Activated T-cell treated with anti-CD3 and anti-CD28 coated beads, Interleukin-2, amount 50 U/mL, for 72 hours (primary cell): ENCODE measurements at regions not wholly inside any gene's neighbourhood (a gene's known extent, or its start where the extent isn't known, plus 50 kb on each side); places are given as distances from the start of the nearest gene placed in this dataset.

Source experiments
- ATAC-seq, 2 donors: fragments of 150-1000 bp; cut with Tn5 transposase; replicated peaks in 1 of 2; 2 replicates each; pipeline ENCODE4 v1.10.0; 2021; ENCODE audit warnings: moderate library complexity in 2 of 2, mild to moderate bottlenecking in 1 of 2
- DNase-seq, 2 donors: peaks; one replicate each; pipeline ENCODE4 v3.0.0; 2021 to 2022; ENCODE audit warnings: mixed read lengths in 1 of 2
- H3K27ac Mint-ChIP-seq: one replicate; pipeline ENCODE4 v1.8.0; 2022; ENCODE audit warnings: mild to moderate bottlenecking, moderate library complexity, mixed read lengths
- H3K27me3 Mint-ChIP-seq: one replicate; pipeline ENCODE4 v1.8.0; 2022; ENCODE audit warnings: low read depth, mixed read lengths
- H3K36me3 Mint-ChIP-seq, 2 donors: one replicate each; pipeline ENCODE4 v1.8.0; 2022; ENCODE audit warnings: mixed read lengths in 2 of 2, mild to moderate bottlenecking in 1 of 2; ENCODE audit not compliant: insufficient read depth in 2 of 2
- H3K4me1 Mint-ChIP-seq: one replicate; pipeline ENCODE4 v1.8.0; 2022; ENCODE audit warnings: low read depth, mixed read lengths
- H3K4me3 Mint-ChIP-seq, 2 donors: one replicate each; pipeline ENCODE4 v1.8.0; 2022; ENCODE audit warnings: mild to moderate bottlenecking in 2 of 2, mixed read lengths in 2 of 2, moderate library complexity in 2 of 2
- H3K9me3 Mint-ChIP-seq, 2 donors: one replicate each; pipeline ENCODE4 v1.8.0; 2022; ENCODE audit warnings: mixed read lengths in 2 of 2

DNA sequence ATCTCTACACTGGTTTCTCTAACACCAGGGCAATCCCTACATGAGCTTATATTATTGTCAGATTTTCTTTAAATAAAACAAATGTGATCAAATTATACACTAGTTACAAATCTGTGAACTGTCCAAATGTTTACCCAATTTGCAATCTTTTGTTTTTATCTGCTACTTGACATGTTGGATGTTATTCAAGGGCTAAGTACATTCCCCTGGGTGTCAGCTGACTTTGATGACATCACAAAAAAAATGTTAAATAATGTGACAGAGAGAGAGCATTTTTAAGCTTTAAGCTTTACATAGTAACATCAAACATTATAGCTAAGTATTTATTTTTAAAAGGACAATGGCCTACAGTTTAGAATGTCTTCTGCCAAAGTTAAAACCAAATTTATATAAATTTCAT is 431.3 kb upstream of the PKN2 start:
- DNase-seq = no peak
- ATAC-seq = no peak
- Mint-ChIP-seq H3K9me3 (no peaks in the 10 kb centered on the region), H3K27ac (no peak overlapping the region), H3K36me3 (no peaks in the 10 kb centered on the region), H3K27me3 (no peaks in the 10 kb centered on the region), H3K4me1 (no peaks in the 10 kb centered on the region), H3K4me3 (no peak overlapping the region)

DNA sequence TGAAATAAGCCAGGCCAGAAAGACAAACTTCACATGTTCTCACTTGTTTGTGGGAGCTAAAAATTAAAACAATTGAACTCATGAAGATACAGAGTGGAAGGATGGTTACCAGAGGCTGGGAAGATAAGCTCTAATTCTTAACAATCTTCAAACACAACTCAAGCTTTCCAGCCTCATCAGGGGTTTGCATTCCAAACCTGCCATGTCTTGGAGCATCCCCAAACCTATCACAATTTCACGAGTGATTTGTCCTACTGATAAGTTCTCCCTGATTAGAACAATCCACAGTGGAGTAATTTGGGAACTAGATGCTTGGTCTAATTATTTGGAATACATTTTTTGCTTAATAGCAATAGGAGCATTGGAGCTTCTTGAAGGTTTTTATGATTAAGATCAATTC is 418.5 kb upstream of the PKN2 start:
- no peak for ATAC-seq
- H3K4me1 Mint-ChIP-seq = no peaks in the 10 kb centered on the region
- no peaks in the 10 kb centered on the region for H3K27me3 Mint-ChIP-seq
- H3K4me3 Mint-ChIP-seq = no peak overlapping the region
- DNase-seq = no peak
- H3K36me3 Mint-ChIP-seq = no peaks in the 10 kb centered on the region
- H3K9me3 Mint-ChIP-seq = peaks cover 0 to 2% of the 10 kb centered on the region in 2 donors
- no peak overlapping the region for H3K27ac Mint-ChIP-seq

DNA sequence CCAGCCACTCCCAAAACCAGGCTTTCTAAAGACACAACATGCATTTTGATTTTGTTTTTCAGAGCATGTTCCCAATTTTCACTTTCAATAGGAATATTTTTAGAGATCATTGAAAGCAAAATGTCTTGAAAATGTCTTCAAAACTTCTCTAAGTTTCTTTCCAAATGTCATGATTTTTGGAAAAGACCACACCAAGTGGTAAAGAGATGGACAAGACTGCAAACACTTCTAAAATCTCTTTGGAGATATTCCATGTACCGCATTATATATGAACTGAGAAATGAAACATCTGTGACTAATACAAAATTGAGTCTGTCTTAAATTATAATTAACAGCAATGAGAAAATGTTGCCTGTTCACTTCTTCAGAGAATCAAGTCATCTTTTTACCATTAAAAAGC is 418.0 kb upstream of the PKN2 start:
- ATAC-seq (no peak), DNase-seq (no peak)
- Mint-ChIP-seq H3K36me3 (no peaks in the 10 kb centered on the region), H3K4me3 (no peak overlapping the region), H3K27ac (no peak overlapping the region), H3K9me3 (peaks cover 0 to 2% of the 10 kb centered on the region in 2 donors), H3K4me1 (no peaks in the 10 kb centered on the region), H3K27me3 (no peaks in the 10 kb centered on the region)

DNA sequence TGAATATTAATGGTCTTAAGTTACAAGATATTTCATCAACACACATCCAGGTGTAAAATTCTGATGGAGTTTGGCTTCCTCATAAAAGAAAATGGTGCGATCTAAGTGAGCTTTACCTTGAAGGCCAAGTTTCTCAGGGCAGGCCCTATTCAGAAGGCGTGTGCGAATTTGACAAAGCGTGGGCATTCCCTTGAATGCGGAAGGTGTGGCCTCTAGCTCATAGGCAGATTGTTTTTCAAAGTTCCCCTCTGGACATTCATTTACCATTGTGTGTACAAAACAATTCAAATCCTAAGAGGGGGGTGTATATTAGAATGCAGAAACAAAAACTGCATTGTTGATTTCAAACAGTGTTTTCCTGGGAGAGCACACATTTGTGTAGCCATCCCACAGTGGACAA is 411.9 kb upstream of the PKN2 start:
- DNase-seq (no peak), ATAC-seq (no peak)
- Mint-ChIP-seq H3K9me3 (peaks cover 0 to 2% of the 10 kb centered on the region in 2 donors), H3K4me3 (no peak overlapping the region), H3K27ac (no peak overlapping the region), H3K36me3 (no peaks in the 10 kb centered on the region), H3K4me1 (no peaks in the 10 kb centered on the region), H3K27me3 (no peaks in the 10 kb centered on the region)

- H3K27me3 Mint-ChIP-seq = no peaks in the 10 kb centered on the region
- no peaks in the 10 kb centered on the region for H3K36me3 Mint-ChIP-seq
- H3K4me3 Mint-ChIP-seq = no peak overlapping the region
- no peaks in the 10 kb centered on the region for H3K4me1 Mint-ChIP-seq
- DNase-seq (no peak), ATAC-seq (no peak)
- peaks cover 0 to 4% of the 10 kb centered on the region in 2 donors for H3K9me3 Mint-ChIP-seq
- no peak overlapping the region for H3K27ac Mint-ChIP-seq
Measured at GRCh38 chr1:88274431-88274830, 409.6 kb upstream of the PKN2 start.

GRCh38 chr1:88275259-88275862 is 408.7 kb upstream of the PKN2 start:
- Mint-ChIP-seq H3K4me3 (no peak overlapping the region), H3K4me1 (no peaks in the 10 kb centered on the region), H3K9me3 (peaks cover 2 to 8% of the 10 kb centered on the region in 2 donors), H3K27me3 (no peaks in the 10 kb centered on the region), H3K36me3 (no peaks in the 10 kb centered on the region), H3K27ac (no peak overlapping the region)
- DNase-seq (no peak), ATAC-seq (no peak)

DNA sequence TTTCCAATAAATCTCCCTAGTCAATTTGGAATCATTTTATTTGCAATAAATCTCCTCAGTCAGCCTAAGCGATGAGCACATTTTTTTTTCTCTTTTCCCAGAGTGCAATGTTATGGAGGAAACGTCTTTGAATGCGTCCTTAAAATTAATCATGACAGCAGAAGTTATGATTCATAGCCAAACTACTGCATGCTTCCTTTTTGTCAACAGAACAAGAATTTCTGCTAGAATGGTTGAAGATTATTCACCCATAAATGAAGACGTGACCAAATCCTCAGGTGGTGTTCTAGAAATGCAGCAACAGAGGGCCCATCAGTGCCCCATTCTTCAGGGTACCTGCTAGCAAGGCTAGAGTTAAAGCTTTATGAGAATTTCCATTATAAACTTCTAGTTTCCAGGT is 407.9 kb upstream of the PKN2 start:
- peaks cover 2 to 8% of the 10 kb centered on the region in 2 donors for H3K9me3 Mint-ChIP-seq

GRCh38 chr1:88284066-88284465 is 400.0 kb upstream of the PKN2 start:
- no peaks in the 10 kb centered on the region for H3K27me3 Mint-ChIP-seq
- ATAC-seq (no peak), DNase-seq (no peak)
- H3K4me3 Mint-ChIP-seq = no peak overlapping the region
- no peaks in the 10 kb centered on the region for H3K4me1 Mint-ChIP-seq
- H3K36me3 Mint-ChIP-seq = no peaks in the 10 kb centered on the region
- no peak overlapping the region for H3K27ac Mint-ChIP-seq
- H3K9me3 Mint-ChIP-seq = peaks cover 2 to 7% of the 10 kb centered on the region in 2 donors

More for the DNA sequence above, 407.9 kb upstream of the PKN2 start:
- DNase-seq (no peak), ATAC-seq (no peak)
- Mint-ChIP-seq H3K27me3 (no peaks in the 10 kb centered on the region), H3K4me1 (no peaks in the 10 kb centered on the region), H3K36me3 (no peaks in the 10 kb centered on the region), H3K27ac (no peak overlapping the region), H3K4me3 (no peak overlapping the region)

- DNase-seq = no peak
- H3K4me3 Mint-ChIP-seq = no peak overlapping the region
- no peaks in the 10 kb centered on the region for H3K4me1 Mint-ChIP-seq
- no peak overlapping the region for H3K27ac Mint-ChIP-seq
- peaks cover under 1 to 5% of the 10 kb centered on the region in 2 donors for H3K9me3 Mint-ChIP-seq
- no peak for ATAC-seq
- H3K36me3 Mint-ChIP-seq = no peaks in the 10 kb centered on the region
- no peaks in the 10 kb centered on the region for H3K27me3 Mint-ChIP-seq
Measured at GRCh38 chr1:88284666-88285366, 399.3 kb upstream of the PKN2 start.

GRCh38 chr1:88286716-88287115 is 397.4 kb upstream of the PKN2 start:
- H3K27ac Mint-ChIP-seq = no peak overlapping the region
- no peak overlapping the region for H3K4me3 Mint-ChIP-seq
- H3K9me3 Mint-ChIP-seq = peaks cover 0 to 3% of the 10 kb centered on the region in 2 donors
- DNase-seq (no peak), ATAC-seq (no peak)
- no peaks in the 10 kb centered on the region for H3K36me3 Mint-ChIP-seq
- H3K27me3 Mint-ChIP-seq = no peaks in the 10 kb centered on the region
- no peaks in the 10 kb centered on the region for H3K4me1 Mint-ChIP-seq

- no peak for DNase-seq
- Mint-ChIP-seq H3K4me3 (no peak overlapping the region), H3K27ac (no peak overlapping the region), H3K27me3 (no peaks in the 10 kb centered on the region), H3K4me1 (no peaks in the 10 kb centered on the region), H3K9me3 (peaks cover 0 to 1% of the 10 kb centered on the region in 2 donors), H3K36me3 (no peaks in the 10 kb centered on the region)
- ATAC-seq = no peak
Measured at GRCh38 chr1:88288571-88288970, 395.5 kb upstream of the PKN2 start.

DNA sequence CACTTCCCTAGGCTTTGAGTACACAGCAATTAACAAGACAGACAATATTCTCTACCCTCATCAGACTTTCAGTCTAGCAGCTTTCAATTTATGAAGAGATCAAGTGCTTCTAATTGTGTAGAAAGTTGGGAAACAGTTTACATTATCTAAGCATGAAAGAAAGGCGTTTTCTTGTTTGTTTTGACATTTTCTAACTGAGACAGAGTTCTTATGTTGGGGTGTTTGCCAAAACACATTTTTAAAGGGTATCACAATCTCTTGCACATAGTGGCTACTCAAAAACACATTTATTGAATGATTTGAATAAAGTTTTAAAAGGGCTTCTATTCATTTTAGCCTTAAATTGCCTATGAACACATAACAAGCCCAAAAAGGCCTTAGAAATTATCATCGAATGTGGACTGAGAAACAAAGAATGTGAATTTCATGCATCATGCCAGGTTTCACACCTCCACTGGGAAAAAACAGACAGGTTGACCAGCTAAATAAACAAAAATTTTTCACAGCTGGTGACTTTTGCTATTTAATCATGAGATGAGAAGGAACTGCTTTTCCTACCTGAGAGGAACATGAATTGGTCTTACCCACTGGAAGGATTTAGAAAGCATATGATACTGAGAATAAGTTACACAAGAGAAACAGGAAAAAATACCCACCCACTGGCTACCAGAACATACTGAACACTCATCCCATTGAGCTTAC is 394.5 kb upstream of the PKN2 start:
- DNase-seq (no peak), ATAC-seq (no peak)
- no peak overlapping the region for H3K4me3 Mint-ChIP-seq
- H3K4me1 Mint-ChIP-seq = no peaks in the 10 kb centered on the region
- H3K27me3 Mint-ChIP-seq = no peaks in the 10 kb centered on the region
- H3K27ac Mint-ChIP-seq = no peak overlapping the region
- H3K9me3 Mint-ChIP-seq = no peaks in the 10 kb centered on the region
- H3K36me3 Mint-ChIP-seq = no peaks in the 10 kb centered on the region

DNA sequence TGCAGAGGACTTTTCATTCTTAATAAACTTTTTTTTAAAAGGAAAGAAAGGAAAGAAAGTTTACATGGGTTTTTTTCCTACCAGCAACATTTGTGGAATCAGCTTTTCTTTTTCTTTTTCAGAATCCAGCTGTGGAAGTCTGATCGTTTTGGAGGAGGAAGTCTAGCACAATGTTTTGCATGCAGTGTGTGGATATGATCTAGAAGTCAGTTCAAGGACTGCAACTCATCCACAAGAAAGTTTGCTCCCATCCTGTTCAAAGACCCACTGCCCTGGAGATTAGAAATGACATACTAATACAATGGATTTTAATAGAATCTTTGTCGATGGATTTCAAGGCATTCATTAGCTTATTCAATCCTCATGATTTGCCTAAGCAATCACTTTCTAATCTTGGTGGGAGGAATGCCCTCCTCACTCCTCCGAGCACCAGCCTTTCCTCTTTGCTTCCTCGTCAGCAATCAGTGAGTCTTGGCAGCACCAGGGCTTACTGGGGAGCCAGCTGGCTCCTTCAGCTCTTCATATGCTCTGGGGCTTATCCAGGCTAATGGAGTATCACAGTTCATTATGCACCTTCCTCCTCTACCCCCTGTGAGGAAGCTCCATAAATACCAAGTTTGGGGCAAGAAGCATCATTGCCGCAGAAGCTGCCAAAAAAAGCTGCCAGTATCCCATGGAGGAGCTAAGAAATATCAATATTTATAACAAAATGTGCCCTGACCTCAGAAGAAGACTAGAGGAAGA is 392.3 kb upstream of the PKN2 start:
- Mint-ChIP-seq H3K9me3 (peaks cover 0 to 2% of the 10 kb centered on the region in 2 donors), H3K27me3 (no peaks in the 10 kb centered on the region), H3K36me3 (no peaks in the 10 kb centered on the region), H3K27ac (no peak overlapping the region), H3K4me3 (no peak overlapping the region), H3K4me1 (no peaks in the 10 kb centered on the region)
- DNase-seq (no peak), ATAC-seq (no peak)
